ACC112 (cell line): ENCODE measurements at regions not wholly inside any gene's neighbourhood (a gene's known extent, or its start where the extent isn't known, plus 50 kb on each side); places are given as distances from the start of the nearest gene placed in this dataset.

Experiments
- H2AFZ ChIP-seq: fragments of 200-600 bp; sonication (generic); one replicate; pipeline ENCODE4 v1.6.0; 2017; ENCODE audit warnings: antibody characterized with exemption, low read length; ENCODE audit not compliant: unreplicated experiment
- H3K27ac ChIP-seq: fragments of 200-600 bp; sonication (generic); 2 replicates; pipeline ENCODE4 v1.5.1; 2014; ENCODE audit warnings: low read depth, mild to moderate bottlenecking, antibody characterized with exemption, low read length, moderate library complexity
- H3K27me3 ChIP-seq: fragments of 200-600 bp; sonication (generic); 2 replicates; pipeline ENCODE4 v1.6.1; 2014; ENCODE audit warnings: mild to moderate bottlenecking, antibody characterized with exemption, low read length, moderate library complexity, mixed read lengths; ENCODE audit not compliant: insufficient read depth
- H3K36me3 ChIP-seq: fragments of 200-600 bp; sonication (generic); 2 replicates; pipeline ENCODE4 v1.6.1; 2016; ENCODE audit warnings: mild to moderate bottlenecking, antibody characterized with exemption, low read length, moderate library complexity, mixed read lengths; ENCODE audit not compliant: insufficient read depth
- H3K4me1 ChIP-seq: fragments of 200-600 bp; sonication (generic); one replicate; pipeline ENCODE4 v1.6.1; 2016; ENCODE audit warnings: low read length, mixed read lengths; ENCODE audit not compliant: insufficient read depth, unreplicated experiment, control insufficient read depth
- H3K4me3 ChIP-seq: fragments of 200-600 bp; sonication (generic); 2 replicates; pipeline ENCODE4 v1.5.1; 2014; ENCODE audit warnings: mild to moderate bottlenecking, low read depth, low read length
- H3K79me2 ChIP-seq: fragments of 200-600 bp; sonication (generic); one replicate; pipeline ENCODE4 v1.6.0; 2016; ENCODE audit warnings: low read length; ENCODE audit not compliant: control insufficient read depth, unreplicated experiment, insufficient read depth

- Histone ChIP-seq H2AFZ (no peak overlapping the region), H3K4me1 (peaks cover 9% of the 10 kb centered on the region), H3K27me3 (no peaks in the 10 kb centered on the region), H3K27ac (no peak overlapping the region), H3K36me3 (no peaks in the 10 kb centered on the region), H3K79me2 (no peaks in the 10 kb centered on the region), H3K4me3 (no peak overlapping the region)
These were observed 760.9 kb upstream of the IGFBP3 start for GRCh38 chr7:46681865-46682503.

- no peak overlapping the region for H3K4me3 ChIP-seq
- no peaks in the 10 kb centered on the region for H3K27me3 ChIP-seq
- no peaks in the 10 kb centered on the region for H3K36me3 ChIP-seq
- peaks cover 9% of the 10 kb centered on the region for H3K4me1 ChIP-seq
- H2AFZ ChIP-seq: no peak overlapping the region
- H3K79me2 ChIP-seq: no peaks in the 10 kb centered on the region
- no peak overlapping the region for H3K27ac ChIP-seq
These were observed 759.1 kb upstream of the IGFBP3 start for GRCh38 chr7:46680147-46680546.

DNA sequence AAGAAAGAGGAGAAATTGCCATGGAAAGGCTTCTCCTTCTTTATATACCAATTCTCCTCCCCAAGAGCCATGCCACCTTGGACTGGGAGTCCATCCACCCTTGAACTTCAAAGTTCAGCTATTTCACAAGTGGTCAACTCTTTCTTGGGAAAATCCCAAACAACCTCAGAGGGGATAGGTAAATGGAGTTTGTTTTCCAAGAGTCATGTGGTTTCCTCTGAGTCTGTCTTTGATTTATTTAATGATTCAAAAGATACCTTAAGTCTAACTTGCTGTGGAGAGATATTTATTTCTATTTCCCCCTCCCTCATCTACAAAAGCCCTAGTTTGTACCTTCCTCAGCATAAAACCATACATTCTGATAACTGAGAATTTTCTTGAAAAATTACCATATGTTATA is 758.6 kb upstream of the IGFBP3 start:
- Histone ChIP-seq H3K36me3 (no peaks in the 10 kb centered on the region), H3K27ac (no peak overlapping the region), H3K4me1 (peaks cover 9% of the 10 kb centered on the region), H2AFZ (no peak overlapping the region), H3K4me3 (no peak overlapping the region), H3K79me2 (no peaks in the 10 kb centered on the region), H3K27me3 (no peaks in the 10 kb centered on the region)

GRCh38 chr7:46678421-46678820 is 757.3 kb upstream of the IGFBP3 start:
- Histone ChIP-seq H3K4me3 (no peak overlapping the region), H3K27ac (no peak overlapping the region), H3K27me3 (no peaks in the 10 kb centered on the region), H3K4me1 (peaks cover 9% of the 10 kb centered on the region), H2AFZ (no peak overlapping the region), H3K36me3 (no peaks in the 10 kb centered on the region), H3K79me2 (no peaks in the 10 kb centered on the region)

GRCh38 chr7:46675456-46675855 is 754.4 kb upstream of the IGFBP3 start:
- Histone ChIP-seq H3K4me1 (no peaks in the 10 kb centered on the region), H3K79me2 (no peaks in the 10 kb centered on the region), H3K27ac (no peak overlapping the region), H3K27me3 (no peaks in the 10 kb centered on the region), H3K36me3 (no peaks in the 10 kb centered on the region), H3K4me3 (no peak overlapping the region), H2AFZ (no peak overlapping the region)

DNA sequence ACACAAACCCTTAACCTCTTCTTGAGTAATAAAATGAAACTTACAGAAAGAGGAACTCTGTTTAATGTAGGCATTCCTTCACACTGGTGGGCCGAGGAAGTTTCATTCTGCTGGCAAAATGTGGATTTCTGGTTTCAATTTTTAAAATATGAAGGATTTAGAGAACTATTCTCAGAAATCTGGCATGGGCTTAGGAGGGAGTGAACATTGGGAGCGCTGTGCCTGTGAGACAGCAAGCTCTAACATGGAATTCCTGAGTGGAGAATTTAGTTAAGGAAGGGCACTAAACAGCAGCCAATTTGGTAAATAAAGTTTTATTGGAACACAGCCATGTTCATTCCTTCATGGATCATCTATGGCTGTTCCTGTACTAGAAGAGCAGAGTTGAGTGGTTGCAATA is 751.8 kb upstream of the IGFBP3 start:
- no peak overlapping the region for H3K4me3 ChIP-seq
- no peaks in the 10 kb centered on the region for H3K4me1 ChIP-seq
- H3K27me3 ChIP-seq: no peaks in the 10 kb centered on the region
- H2AFZ ChIP-seq: no peak overlapping the region
- H3K79me2 ChIP-seq: no peaks in the 10 kb centered on the region
- no peak overlapping the region for H3K27ac ChIP-seq
- no peaks in the 10 kb centered on the region for H3K36me3 ChIP-seq

DNA sequence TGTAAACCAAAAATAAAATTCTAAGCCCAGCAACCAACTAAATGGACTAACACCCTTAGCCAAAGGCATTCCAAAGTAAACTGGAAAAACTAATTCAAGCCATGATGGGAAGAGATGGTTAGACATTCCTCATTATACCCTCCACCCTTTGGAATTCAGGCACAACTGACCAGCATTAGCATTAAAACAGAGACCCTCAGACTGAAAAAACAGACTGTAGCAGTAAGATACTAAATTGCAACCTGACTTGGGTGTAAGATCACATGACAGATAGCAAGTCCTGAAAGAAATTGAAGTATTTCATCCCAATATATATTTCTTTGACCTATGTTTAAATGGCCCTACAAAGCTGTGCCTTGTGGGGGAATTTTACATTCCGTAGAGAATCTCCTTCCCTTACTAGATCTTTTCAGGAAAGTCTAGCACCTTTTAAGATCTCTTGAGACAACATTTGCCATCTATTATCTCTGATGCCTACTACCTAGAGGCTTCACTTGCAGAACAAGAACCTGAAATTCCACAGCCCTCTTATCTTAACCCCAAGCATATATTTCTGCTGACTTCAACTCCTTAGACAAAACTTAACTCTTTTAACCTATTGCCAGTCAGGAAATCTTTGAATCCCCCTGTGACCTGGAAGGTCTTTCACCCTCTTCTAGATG is 750.2 kb upstream of the IGFBP3 start:
- no peaks in the 10 kb centered on the region for H3K4me1 ChIP-seq
- no peaks in the 10 kb centered on the region for H3K79me2 ChIP-seq
- H3K27ac ChIP-seq: no peak overlapping the region
- H3K4me3 ChIP-seq: no peak overlapping the region
- H2AFZ ChIP-seq: no peak overlapping the region
- no peaks in the 10 kb centered on the region for H3K36me3 ChIP-seq
- no peaks in the 10 kb centered on the region for H3K27me3 ChIP-seq

DNA sequence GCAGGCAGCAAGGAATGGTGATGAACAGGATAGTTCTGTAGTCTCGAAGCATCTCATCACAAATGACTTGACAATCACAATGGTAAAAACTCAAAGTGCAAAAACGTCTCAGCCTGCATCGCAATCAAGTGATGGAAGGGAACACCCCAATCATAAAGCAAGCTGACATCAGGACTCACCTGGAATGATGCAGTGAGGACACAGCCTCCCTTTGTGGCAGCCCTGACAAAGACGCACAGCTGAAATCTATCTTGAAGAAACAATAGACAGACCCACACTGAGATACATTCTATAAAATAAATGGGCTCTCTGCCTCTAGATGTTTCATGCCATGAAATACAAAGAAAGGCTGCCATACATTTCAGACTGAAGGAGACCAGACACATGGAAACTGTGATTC is 748.0 kb upstream of the IGFBP3 start:
- no peaks in the 10 kb centered on the region for H3K4me1 ChIP-seq
- H3K27ac ChIP-seq: no peak overlapping the region
- no peaks in the 10 kb centered on the region for H3K27me3 ChIP-seq
- H2AFZ ChIP-seq: no peak overlapping the region
- H3K36me3 ChIP-seq: no peaks in the 10 kb centered on the region
- H3K79me2 ChIP-seq: no peaks in the 10 kb centered on the region
- H3K4me3 ChIP-seq: no peak overlapping the region

GRCh38 chr7:46664453-46664852 is 743.4 kb upstream of the IGFBP3 start:
- Histone ChIP-seq H3K4me3 (no peak overlapping the region), H2AFZ (no peak overlapping the region), H3K27me3 (no peaks in the 10 kb centered on the region), H3K36me3 (no peaks in the 10 kb centered on the region), H3K4me1 (no peaks in the 10 kb centered on the region), H3K79me2 (no peaks in the 10 kb centered on the region), H3K27ac (no peak overlapping the region)

GRCh38 chr7:46663025-46663424 is 742.0 kb upstream of the IGFBP3 start:
- Histone ChIP-seq H2AFZ (no peak overlapping the region), H3K79me2 (no peaks in the 10 kb centered on the region), H3K27me3 (no peaks in the 10 kb centered on the region), H3K4me3 (no peak overlapping the region), H3K36me3 (no peaks in the 10 kb centered on the region), H3K4me1 (no peaks in the 10 kb centered on the region), H3K27ac (no peak overlapping the region)

DNA sequence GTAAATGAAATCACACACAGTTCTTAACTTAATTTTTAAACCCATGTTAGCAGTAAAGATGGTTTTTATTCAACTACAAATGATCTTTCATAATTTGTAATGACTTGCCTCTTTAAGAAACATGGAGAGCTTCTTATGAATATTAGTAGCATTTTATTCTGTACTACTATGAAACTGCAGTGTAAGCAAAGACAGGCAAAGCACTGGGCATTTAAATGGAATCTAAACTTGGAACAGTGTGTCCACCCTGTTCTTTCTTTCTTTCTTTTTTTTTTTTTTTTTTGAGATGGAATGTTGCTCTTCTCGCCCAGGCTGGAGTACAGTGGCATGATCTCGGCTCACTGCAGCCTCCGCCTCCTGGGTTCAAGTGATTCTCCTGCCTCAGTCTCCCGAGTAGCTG is 740.4 kb upstream of the IGFBP3 start:
- H3K27me3 ChIP-seq: no peaks in the 10 kb centered on the region
- no peak overlapping the region for H3K4me3 ChIP-seq
- H2AFZ ChIP-seq: no peak overlapping the region
- H3K79me2 ChIP-seq: no peaks in the 10 kb centered on the region
- no peaks in the 10 kb centered on the region for H3K36me3 ChIP-seq
- H3K4me1 ChIP-seq: no peaks in the 10 kb centered on the region
- H3K27ac ChIP-seq: no peak overlapping the region
